ACC112 (cell line): ENCODE measurements at regions not wholly inside any gene's neighbourhood (a gene's known extent, or its start where the extent isn't known, plus 50 kb on each side); places are given as distances from the start of the nearest gene placed in this dataset.
"Not testable (repeated sequence)": the region's sequence is repeated elsewhere in the genome, so short reads cannot be mapped to it uniquely, and the experiment has no call there.

Experiments
- H2AFZ ChIP-seq: fragments of 200-600 bp; sonication (generic); one replicate; pipeline ENCODE4 v1.6.0; 2017; ENCODE audit warnings: antibody characterized with exemption, low read length; ENCODE audit not compliant: unreplicated experiment
- H3K27ac ChIP-seq: fragments of 200-600 bp; sonication (generic); 2 replicates; pipeline ENCODE4 v1.5.1; 2014; ENCODE audit warnings: low read depth, mild to moderate bottlenecking, antibody characterized with exemption, low read length, moderate library complexity
- H3K27me3 ChIP-seq: fragments of 200-600 bp; sonication (generic); 2 replicates; pipeline ENCODE4 v1.6.1; 2014; ENCODE audit warnings: mild to moderate bottlenecking, antibody characterized with exemption, low read length, moderate library complexity, mixed read lengths; ENCODE audit not compliant: insufficient read depth
- H3K36me3 ChIP-seq: fragments of 200-600 bp; sonication (generic); 2 replicates; pipeline ENCODE4 v1.6.1; 2016; ENCODE audit warnings: mild to moderate bottlenecking, antibody characterized with exemption, low read length, moderate library complexity, mixed read lengths; ENCODE audit not compliant: insufficient read depth
- H3K4me1 ChIP-seq: fragments of 200-600 bp; sonication (generic); one replicate; pipeline ENCODE4 v1.6.1; 2016; ENCODE audit warnings: low read length, mixed read lengths; ENCODE audit not compliant: insufficient read depth, unreplicated experiment, control insufficient read depth
- H3K4me3 ChIP-seq: fragments of 200-600 bp; sonication (generic); 2 replicates; pipeline ENCODE4 v1.5.1; 2014; ENCODE audit warnings: mild to moderate bottlenecking, low read depth, low read length
- H3K79me2 ChIP-seq: fragments of 200-600 bp; sonication (generic); one replicate; pipeline ENCODE4 v1.6.0; 2016; ENCODE audit warnings: low read length; ENCODE audit not compliant: control insufficient read depth, unreplicated experiment, insufficient read depth

DNA sequence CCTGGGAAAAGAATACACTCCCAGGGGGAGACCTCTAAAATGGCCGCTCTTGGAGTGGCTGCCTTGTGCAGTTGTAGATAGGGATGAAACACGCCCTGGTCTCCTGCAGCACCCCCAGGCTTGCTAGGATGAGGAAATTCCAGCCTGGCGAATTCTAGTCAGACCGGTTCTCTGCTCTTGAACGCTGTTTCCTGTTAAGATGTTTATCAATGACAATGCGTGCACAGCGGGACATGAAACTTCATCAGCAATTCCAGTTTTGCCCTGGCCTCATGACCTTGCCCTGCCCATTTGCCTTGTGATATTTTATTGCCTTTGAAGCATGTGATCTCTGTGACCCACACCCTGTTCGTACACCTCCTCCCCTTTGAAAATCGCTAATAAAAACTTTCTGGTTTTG is 225.2 kb upstream of the INTU start:
- H3K27ac ChIP-seq, H3K79me2 ChIP-seq, H3K4me1 ChIP-seq, H3K36me3 ChIP-seq, H2AFZ ChIP-seq, H3K4me3 ChIP-seq, H3K27me3 ChIP-seq: not testable (repeated sequence)

GRCh38 chr4:127410201-127410600 is 222.6 kb upstream of the INTU start:
- Histone ChIP-seq H3K27me3 (peaks cover 3% of the 10 kb centered on the region), H2AFZ (no peak overlapping the region), H3K4me3 (no peak overlapping the region), H3K4me1 (no peaks in the 10 kb centered on the region), H3K27ac (no peak overlapping the region), H3K79me2 (no peaks in the 10 kb centered on the region), H3K36me3 (no peaks in the 10 kb centered on the region)

DNA sequence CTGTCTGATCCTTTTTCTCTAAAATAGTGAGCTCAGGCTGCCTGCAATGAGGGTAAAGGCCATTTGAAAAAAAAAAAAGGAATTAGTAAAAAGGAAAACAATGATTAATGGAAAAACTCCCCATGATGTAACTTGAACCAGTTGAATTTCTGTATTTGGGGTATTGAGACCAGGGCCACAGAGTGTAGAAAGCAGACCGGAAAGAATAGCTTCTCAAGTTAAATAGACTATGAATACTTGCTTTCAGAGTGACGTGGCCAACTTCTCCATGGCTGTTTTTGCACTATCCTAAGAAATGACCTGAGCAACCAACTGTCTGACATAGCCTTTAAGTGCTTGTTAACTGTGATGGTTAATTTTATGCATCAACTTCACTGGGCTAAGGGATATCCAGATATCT is 222.1 kb upstream of the INTU start:
- Histone ChIP-seq H2AFZ (no peak overlapping the region), H3K79me2 (no peaks in the 10 kb centered on the region), H3K27me3 (peaks cover 3% of the 10 kb centered on the region), H3K27ac (no peak overlapping the region), H3K4me3 (no peak overlapping the region), H3K4me1 (no peaks in the 10 kb centered on the region), H3K36me3 (no peaks in the 10 kb centered on the region)

DNA sequence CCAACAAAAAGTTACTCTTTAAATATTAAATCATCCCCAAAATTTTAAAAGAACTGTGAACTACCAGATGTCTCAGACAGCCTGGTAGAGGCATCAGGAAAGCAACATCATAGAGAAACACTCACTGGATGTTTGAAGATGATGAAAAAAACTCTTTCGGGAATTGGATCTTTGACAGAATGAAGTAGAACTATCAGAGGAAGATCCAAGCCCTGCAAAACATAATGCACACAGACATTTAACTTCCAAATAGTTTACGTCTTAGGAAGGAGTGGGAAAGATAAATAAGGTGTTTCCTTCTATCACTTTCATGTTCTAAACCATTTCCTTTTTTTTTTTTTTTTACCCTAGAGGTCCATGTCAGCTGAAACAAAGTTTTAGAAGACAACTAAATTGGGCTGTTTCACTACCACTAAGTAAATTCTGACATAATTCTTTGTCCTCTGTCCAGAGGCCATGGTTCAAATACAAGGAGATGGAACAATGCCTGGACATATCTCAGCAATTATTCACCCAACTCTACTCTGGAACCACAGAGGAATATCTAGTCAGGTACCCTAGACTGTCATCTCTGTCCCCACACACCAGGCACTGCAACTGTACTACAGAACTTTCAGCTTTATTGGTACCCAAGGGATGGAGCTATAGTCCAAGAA is 217.7 kb upstream of the INTU start:
- H3K79me2 ChIP-seq: no peaks in the 10 kb centered on the region
- no peaks in the 10 kb centered on the region for H3K4me1 ChIP-seq
- H3K27me3 ChIP-seq: no peaks in the 10 kb centered on the region
- no peak overlapping the region for H3K4me3 ChIP-seq
- no peak overlapping the region for H2AFZ ChIP-seq
- no peak overlapping the region for H3K27ac ChIP-seq
- no peaks in the 10 kb centered on the region for H3K36me3 ChIP-seq

DNA sequence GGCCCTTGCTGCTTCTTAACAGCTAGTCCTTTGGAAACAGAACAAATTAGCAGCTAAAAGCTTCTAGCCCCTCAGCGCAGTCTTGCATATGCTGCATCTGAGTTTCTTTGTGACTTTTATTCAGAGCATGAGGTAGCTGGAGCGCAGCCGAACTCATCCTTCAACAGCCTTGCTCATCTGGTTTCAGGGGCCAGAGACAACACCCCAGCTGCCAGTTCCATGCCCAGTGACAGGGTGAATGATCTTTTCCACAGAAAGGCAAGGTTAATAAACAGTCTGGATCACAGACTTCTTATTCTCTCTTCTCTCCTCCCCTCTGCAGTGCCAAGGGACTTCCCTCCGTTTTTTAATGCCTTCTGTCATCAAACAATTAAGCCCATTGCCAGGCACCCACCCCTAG is 216.6 kb upstream of the INTU start:
- no peaks in the 10 kb centered on the region for H3K79me2 ChIP-seq
- H2AFZ ChIP-seq: no peak overlapping the region
- no peaks in the 10 kb centered on the region for H3K27me3 ChIP-seq
- H3K36me3 ChIP-seq: no peaks in the 10 kb centered on the region
- H3K27ac ChIP-seq: no peak overlapping the region
- H3K4me3 ChIP-seq: no peak overlapping the region
- H3K4me1 ChIP-seq: no peaks in the 10 kb centered on the region

DNA sequence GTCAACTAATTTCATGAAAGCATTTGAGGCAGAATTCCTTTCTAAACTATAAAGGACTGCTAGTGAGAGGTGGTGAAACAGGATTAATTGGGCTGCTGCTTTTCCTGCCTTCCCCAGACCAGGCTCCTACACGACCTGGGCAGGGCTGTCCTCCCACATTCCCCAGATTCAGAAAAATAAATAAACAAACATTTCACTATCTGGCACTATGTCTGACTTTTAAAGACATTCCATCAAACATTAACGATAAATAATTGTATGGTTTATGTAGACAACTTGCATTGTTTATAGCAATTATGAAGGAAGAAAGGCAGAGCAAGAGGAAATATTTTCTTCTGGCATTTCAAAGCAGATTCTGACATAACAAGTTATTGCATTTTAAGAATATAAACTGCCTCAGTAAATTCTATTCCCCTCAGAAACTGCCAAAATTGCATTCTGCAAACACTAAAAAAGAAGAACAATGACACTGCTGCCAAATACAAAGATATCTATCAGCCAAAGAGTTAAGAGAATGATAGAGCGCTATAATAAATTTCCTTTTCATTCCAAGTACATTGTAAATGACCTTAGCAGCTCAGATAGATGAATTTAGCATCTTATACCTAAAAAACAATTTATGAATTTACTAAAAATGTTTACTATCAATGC is 214.7 kb upstream of the INTU start:
- H3K4me3 ChIP-seq: no peak overlapping the region
- no peak overlapping the region for H2AFZ ChIP-seq
- H3K27ac ChIP-seq: no peak overlapping the region
- no peaks in the 10 kb centered on the region for H3K79me2 ChIP-seq
- H3K36me3 ChIP-seq: no peaks in the 10 kb centered on the region
- H3K4me1 ChIP-seq: no peaks in the 10 kb centered on the region
- no peaks in the 10 kb centered on the region for H3K27me3 ChIP-seq

GRCh38 chr4:127419431-127419830 is 213.3 kb upstream of the INTU start:
- no peaks in the 10 kb centered on the region for H3K27me3 ChIP-seq
- H3K4me1 ChIP-seq: no peaks in the 10 kb centered on the region
- H3K79me2 ChIP-seq: no peaks in the 10 kb centered on the region
- H3K4me3 ChIP-seq: no peak overlapping the region
- H2AFZ ChIP-seq: no peak overlapping the region
- no peaks in the 10 kb centered on the region for H3K36me3 ChIP-seq
- H3K27ac ChIP-seq: no peak overlapping the region

DNA sequence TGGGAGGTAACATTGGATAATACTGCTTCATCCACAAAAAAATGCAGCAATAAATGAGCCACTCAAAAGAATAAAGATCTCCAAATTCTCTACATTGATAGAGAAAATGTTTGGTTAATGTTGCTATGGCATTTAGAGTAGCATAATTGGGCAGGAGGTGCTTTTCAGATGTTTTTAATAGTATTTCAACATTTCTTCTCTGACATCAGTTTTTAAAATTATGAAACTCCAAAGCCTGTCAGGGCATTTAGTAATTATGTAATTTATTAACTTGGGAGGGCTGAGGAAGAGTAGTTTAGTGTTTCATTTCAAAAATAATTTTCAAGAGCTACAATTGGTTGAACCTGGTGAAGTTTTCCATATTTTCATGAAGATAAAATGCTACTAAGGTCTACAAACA is 211.3 kb upstream of the INTU start:
- Histone ChIP-seq H2AFZ (no peak overlapping the region), H3K27me3 (no peaks in the 10 kb centered on the region), H3K4me1 (no peaks in the 10 kb centered on the region), H3K4me3 (no peak overlapping the region), H3K79me2 (no peaks in the 10 kb centered on the region), H3K36me3 (no peaks in the 10 kb centered on the region), H3K27ac (no peak overlapping the region)

GRCh38 chr4:127425202-127425845 is 207.4 kb upstream of the INTU start:
- Histone ChIP-seq H3K4me3 (no peak overlapping the region), H3K27me3 (no peaks in the 10 kb centered on the region), H3K79me2 (no peaks in the 10 kb centered on the region), H3K27ac (no peak overlapping the region), H3K36me3 (no peaks in the 10 kb centered on the region), H2AFZ (no peak overlapping the region), H3K4me1 (no peaks in the 10 kb centered on the region)

DNA sequence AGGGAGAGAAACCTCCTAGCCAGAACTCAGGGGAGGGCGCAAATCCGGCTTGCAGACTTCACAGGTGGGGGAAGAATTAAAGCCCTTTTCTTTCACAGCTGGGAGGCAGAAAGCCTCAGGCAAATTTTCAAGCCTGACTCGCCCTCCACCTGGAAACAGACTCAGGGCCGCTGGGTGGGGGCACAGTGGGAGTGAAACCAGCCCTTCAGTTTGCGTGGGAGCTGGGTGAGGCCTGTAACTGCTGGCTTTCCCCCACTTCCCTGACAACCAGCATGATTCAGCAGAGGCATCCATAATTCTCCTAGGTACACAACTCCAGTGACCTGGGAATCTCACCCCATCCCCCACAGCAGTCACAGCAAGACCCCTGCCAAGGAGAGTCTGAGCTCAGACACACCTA is 206.9 kb upstream of the INTU start:
- Histone ChIP-seq H3K4me1 (no peaks in the 10 kb centered on the region), H3K27me3 (no peaks in the 10 kb centered on the region), H3K36me3 (no peaks in the 10 kb centered on the region), H2AFZ (no peak overlapping the region), H3K27ac (no peak overlapping the region), H3K79me2 (no peaks in the 10 kb centered on the region), H3K4me3 (no peak overlapping the region)

DNA sequence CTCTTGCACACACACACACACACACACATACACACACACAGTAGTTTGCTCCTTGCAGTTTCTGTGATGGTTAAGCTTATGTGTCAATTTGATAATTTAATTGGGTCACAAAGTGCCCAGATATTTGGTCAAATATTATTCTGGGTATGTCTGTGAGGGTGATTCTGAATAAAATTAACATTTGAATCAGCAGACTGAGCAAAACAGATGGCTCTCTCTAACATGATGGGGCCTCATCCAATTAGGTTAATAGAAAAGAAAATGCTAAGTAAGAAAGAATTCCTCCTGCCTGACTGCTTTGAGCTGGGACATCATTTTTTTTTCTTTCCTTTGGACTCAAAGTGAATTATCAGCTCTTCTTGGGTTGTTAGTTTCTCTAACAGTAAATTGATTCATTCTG is 191.2 kb upstream of the INTU start:
- Histone ChIP-seq H3K27me3 (no peaks in the 10 kb centered on the region), H3K36me3 (no peaks in the 10 kb centered on the region), H2AFZ (no peak overlapping the region), H3K27ac (no peak overlapping the region), H3K4me3 (no peak overlapping the region), H3K79me2 (no peaks in the 10 kb centered on the region), H3K4me1 (no peaks in the 10 kb centered on the region)
